BE2C (cell line): ENCODE measurements at regions not wholly inside any gene's neighbourhood (a gene's known extent, or its start where the extent isn't known, plus 50 kb on each side); places are given as distances from the start of the nearest gene placed in this dataset.

Experiments
- DNase-seq: peaks from one replicate; pipeline ENCODE4 v3.0.0-alpha.2; 2020
- H3K27me3 ChIP-seq: fragments of 250-450 bp; sonication (Bioruptor Pico); 2 replicates; pipeline ENCODE4 v1.5.1; 2020; ENCODE audit warnings: mild to moderate bottlenecking
- H3K36me3 ChIP-seq: fragments of 250-450 bp; sonication (Bioruptor Pico); 2 replicates; pipeline ENCODE4 v1.5.1; 2020; ENCODE audit warnings: mild to moderate bottlenecking
- H3K4me1 ChIP-seq: fragments of 250-450 bp; sonication (Bioruptor Pico); 2 replicates; pipeline ENCODE4 v1.5.1; 2020
- H3K4me3 ChIP-seq: 2 replicates; pipeline ENCODE4 v1.5.1; 2011; ENCODE audit warnings: low read depth, low read length
- H3K9me3 ChIP-seq: fragments of 250-450 bp; sonication (Bioruptor Pico); 2 replicates; pipeline ENCODE4 v1.5.1; 2020
- CTCF ChIP-seq: IDR thresholded peaks from 2 replicates; pipeline ENCODE4 v1.5.1; 2012; ENCODE audit warnings: mild to moderate bottlenecking, low read depth, low read length

- Histone ChIP-seq H3K4me1 (peaks cover 25% of the 10 kb centered on the region), H3K27me3 (no peaks in the 10 kb centered on the region)
Observed at GRCh38 chr17:73980517-73980916, 223.0 kb upstream of the RPL38 start.

GRCh38 chr17:73982871-73983270 is 220.6 kb upstream of the RPL38 start:
- Histone ChIP-seq H3K36me3 (no peaks in the 10 kb centered on the region), H3K27me3 (no peaks in the 10 kb centered on the region), H3K4me1 (peaks cover 7% of the 10 kb centered on the region), H3K4me3 (no peak overlapping the region), H3K9me3 (no peaks in the 10 kb centered on the region)
- no peak for DNase-seq
- no peak for TF ChIP-seq CTCF

More at GRCh38 chr17:73980517-73980916, 223.0 kb upstream of the RPL38 start:
- H3K9me3 ChIP-seq = no peaks in the 10 kb centered on the region
- no peaks in the 10 kb centered on the region for H3K36me3 ChIP-seq
- TF ChIP-seq CTCF = no peak
- no peak for DNase-seq
- no peak overlapping the region for H3K4me3 ChIP-seq

DNA sequence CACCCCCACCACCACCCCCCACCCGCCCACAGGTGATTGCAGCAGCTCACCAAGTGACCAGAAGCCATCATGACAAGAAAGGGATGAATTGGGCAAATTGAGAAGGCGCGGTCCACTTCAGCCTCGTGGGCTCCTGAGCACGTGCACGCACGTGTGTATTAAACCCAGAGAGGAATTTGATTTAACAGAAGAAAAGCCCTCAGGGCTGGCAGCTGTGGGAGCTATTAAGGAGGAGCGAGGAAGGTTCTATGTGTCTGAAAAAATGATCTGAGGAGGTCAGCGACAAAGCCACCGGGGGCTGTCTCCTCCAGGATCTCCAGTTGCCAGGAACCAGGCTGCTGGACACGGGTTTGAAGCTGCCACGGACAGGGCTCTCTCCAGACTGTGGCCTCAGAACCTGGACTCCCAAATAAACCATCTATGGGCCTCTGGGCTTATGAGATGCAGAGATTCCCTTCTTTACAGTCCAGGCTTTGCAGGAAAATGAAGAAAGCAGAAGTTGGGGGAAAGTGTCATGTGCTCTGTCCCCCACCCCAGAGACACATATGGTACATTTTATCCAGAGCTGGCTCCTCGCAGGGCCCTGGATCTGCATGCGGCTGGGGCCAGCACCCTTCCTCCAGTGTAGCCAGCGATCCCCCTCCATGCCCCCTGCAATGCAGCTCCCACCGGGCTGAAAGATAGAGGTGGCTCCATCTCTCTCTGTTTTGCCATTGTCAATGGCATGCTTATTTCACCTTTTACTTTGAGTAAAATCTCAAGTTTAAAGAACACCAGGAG is 219.7 kb upstream of the RPL38 start:
- TF ChIP-seq CTCF = no peak
- no peak overlapping the region for H3K4me3 ChIP-seq
- DNase-seq = no peak
- H3K4me1 ChIP-seq = no peaks in the 10 kb centered on the region
- no peaks in the 10 kb centered on the region for H3K27me3 ChIP-seq
- no peaks in the 10 kb centered on the region for H3K36me3 ChIP-seq
- no peaks in the 10 kb centered on the region for H3K9me3 ChIP-seq

DNA sequence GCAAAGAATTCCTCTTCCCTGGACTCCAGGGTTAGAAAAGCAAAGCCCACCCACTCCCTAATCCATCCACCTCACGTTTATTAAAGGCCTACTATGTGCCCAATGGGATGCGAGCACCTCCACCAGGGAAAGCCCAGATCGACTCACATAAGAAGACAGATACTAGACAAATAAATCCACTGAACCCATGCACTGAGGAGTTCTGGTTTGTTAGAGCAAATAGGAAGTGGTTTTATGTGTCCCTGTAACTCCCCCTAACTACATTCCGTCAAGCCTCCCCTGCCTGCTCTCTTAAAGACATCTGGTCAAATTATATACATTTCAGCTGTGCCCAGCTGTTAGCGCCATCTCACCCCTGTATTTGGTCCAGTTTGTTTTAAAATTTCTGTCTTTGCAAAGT is 218.5 kb upstream of the RPL38 start:
- H3K9me3 ChIP-seq = no peaks in the 10 kb centered on the region
- H3K4me1 ChIP-seq = no peaks in the 10 kb centered on the region
- DNase-seq = no peak
- no peaks in the 10 kb centered on the region for H3K27me3 ChIP-seq
- no peaks in the 10 kb centered on the region for H3K36me3 ChIP-seq
- TF ChIP-seq CTCF = no peak
- no peak overlapping the region for H3K4me3 ChIP-seq

DNA sequence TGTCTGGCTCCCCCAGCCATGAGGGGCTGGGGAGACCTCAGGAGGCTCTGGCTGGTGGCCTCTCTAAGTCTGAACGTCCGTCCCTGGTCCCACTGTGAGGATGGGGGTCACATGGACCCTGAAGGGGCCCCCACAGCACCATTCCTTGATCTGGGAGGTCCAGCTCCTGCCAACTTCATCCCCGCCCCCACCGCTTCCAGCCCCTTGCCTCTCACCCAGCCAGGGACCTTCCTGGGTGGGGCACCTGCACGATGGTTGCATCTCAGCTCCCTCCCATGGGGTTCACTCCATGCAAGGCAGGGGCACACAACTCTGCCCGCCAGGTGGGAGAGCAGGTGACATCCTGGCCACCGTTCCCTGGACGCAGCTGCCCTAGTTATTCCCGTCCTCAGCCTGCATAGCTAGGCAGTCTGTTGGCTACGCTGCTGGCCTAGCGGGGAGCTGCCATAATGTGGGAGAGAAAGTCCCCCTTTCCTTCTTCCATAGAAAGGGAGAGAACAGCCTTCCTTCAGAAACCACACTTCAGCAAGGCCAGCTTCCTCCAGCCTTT is 217.9 kb upstream of the RPL38 start:
- Histone ChIP-seq H3K4me1 (no peaks in the 10 kb centered on the region), H3K36me3 (no peaks in the 10 kb centered on the region), H3K9me3 (no peaks in the 10 kb centered on the region), H3K4me3 (no peak overlapping the region), H3K27me3 (no peaks in the 10 kb centered on the region)
- no peak for DNase-seq
- no peak for TF ChIP-seq CTCF

DNA sequence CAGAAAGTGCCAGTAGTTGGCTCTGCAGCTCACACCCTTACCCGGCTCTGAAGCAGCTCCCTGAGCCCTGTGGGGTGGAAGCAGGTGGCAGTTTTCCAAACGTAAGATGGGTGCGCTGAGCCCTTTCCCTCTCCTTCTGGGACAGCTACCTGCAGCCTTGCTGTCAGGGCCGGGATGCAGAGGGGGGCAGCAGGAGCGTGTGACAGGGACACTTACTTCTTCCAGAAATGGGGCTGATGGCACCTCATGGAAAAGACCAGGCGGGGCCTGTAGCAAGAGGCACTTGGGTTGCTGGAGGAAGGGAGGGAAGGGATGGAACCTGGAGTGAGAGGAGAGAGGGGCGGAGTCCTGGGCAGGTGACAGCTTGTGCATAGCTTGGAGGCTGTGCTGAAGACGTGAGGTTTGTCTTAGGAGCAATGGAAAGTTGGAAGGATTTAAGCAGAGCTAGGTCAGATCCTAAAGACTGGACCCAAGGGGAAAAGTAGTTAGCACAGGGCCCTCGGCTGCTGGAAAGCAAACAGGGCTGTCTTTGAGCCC is 216.8 kb upstream of the RPL38 start:
- no peaks in the 10 kb centered on the region for H3K27me3 ChIP-seq
- H3K36me3 ChIP-seq = no peaks in the 10 kb centered on the region
- no peak overlapping the region for H3K4me3 ChIP-seq
- no peak for DNase-seq
- no peak for TF ChIP-seq CTCF
- no peaks in the 10 kb centered on the region for H3K9me3 ChIP-seq
- H3K4me1 ChIP-seq = no peaks in the 10 kb centered on the region
